Gastrocnemius medialis (tissue), 4 donors: ENCODE measurements at regions not wholly inside any gene's neighbourhood (a gene's known extent, or its start where the extent isn't known, plus 50 kb on each side); places are given as distances from the start of the nearest gene placed in this dataset.

ENCODE experiments used
- ATAC-seq, 2 donors: fragments of 150-250 bp; one replicate each; pipeline ENCODE4 v1.9.1; 2016
- DNase-seq, 2 donors: peaks; one replicate each; pipeline ENCODE4 v3.0.0-alpha.2; 2019
- H3K27ac ChIP-seq, 4 donors: fragments of 200-600 bp; sonication (generic); 1 replicate in 1 of 4; 2 replicates in 3 of 4; pipeline ENCODE4 v1.5.1; 2016 to 2018; ENCODE audit warnings: mild to moderate bottlenecking in 2 of 4, moderate library complexity in 1 of 4
- H3K27me3 ChIP-seq, 3 donors: fragments of 200-600 bp; sonication (generic) in 2 of 3; 1 replicate in 1 of 3; 2 replicates in 2 of 3; pipeline versions ENCODE4 v1.5.1 to v1.6.0; 2016 to 2019; ENCODE audit warnings: mild to moderate bottlenecking in 1 of 3, moderate library complexity in 1 of 3
- H3K36me3 ChIP-seq, 2 donors: fragments of 200-600 bp; sonication (generic) in 1 of 2; one replicate each; pipeline ENCODE4 v1.5.1; 2017 to 2018
- H3K4me1 ChIP-seq, 2 donors: fragments of 200-600 bp; sonication (generic) in 1 of 2; one replicate each; pipeline ENCODE4 v1.5.1; 2016 to 2017; ENCODE audit warnings: mild to moderate bottlenecking in 2 of 2
- H3K4me3 ChIP-seq, 4 donors: fragments of 200-600 bp; sonication (generic) in 3 of 4; 1 replicate in 1 of 4; 2 replicates in 3 of 4; pipeline ENCODE4 v1.5.1; 2016 to 2019; ENCODE audit warnings: mild to moderate bottlenecking in 2 of 4
- H3K9me3 ChIP-seq, 3 donors: fragments of 200-600 bp; sonication (generic) in 2 of 3; 1 replicate in 1 of 3; 2 replicates in 2 of 3; pipeline ENCODE4 v1.5.1; 2016 to 2019
- POLR2A ChIP-seq, 2 donors: fragments of 450-650 bp; IDR thresholded peaks; one replicate each; pipeline ENCODE4 v1.6.1; 2017; ENCODE audit warnings: antibody characterized with exemption in 2 of 2, mild to moderate bottlenecking in 2 of 2, moderate library complexity in 2 of 2
- in situ Hi-C, 4 donors: fragments of 200-750 bp; cut with MboI; loops; one replicate each; pipeline versions ENCODE4 v1.15.0 to v1.8.0; 2017; ENCODE audit warnings: low sequenced_read_pairs in 4 of 4
- intact Hi-C: fragments of 100-400 bp; cut with DNase I; formaldehyde crosslinking; loops from one replicate; pipeline ENCODE4 v1.15.1; 2023; ENCODE audit warnings: low total_unique reads
- TF ChIP-seq, protein P1 (sequence below), 5 experiments: fragments of 450-650 bp in 3 of 5; fragments of 200-600 bp in 2 of 5; sonication (generic) in 2 of 5; IDR thresholded peaks in 4 of 5; conservative IDR thresholded peaks in 1 of 5; 1 replicate in 4 of 5; 2 replicates in 1 of 5; pipeline ENCODE4 v1.5.1; 2016 to 2019; ENCODE audit warnings: antibody characterized with exemption in 5 of 5, mild to moderate bottlenecking in 3 of 5, moderate library complexity in 3 of 5

DNA sequence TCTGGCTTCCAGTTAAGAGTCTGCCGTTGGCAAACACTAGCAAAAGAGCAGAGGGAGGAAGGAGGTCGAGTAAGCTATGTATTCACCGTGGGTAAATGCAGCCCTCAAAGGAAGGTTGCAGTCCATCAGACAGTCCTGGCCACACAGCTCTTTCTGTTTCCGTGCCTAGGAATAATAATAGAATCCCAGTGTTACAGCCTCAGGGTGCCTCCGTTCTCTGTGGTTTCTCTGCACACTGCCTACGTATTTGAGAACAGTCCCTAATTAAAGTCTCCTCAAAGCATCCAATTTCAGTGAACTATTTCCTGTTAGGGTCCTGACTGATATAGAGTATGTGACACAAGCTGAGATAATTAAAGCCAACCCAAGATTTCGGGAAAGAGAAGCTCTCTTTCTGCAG lies 176.7 kb downstream of the GPAM start:
- intact Hi-C loops, result no loop called here
- H3K4me1 ChIP-seq, result no peaks in the 10 kb centered on the region

GRCh38 chr10:112022196-112022595 lies 161.4 kb downstream of the GPAM start:
- TF ChIP-seq POLR2A (IDR thresholded peaks at IDR 0.05), result no peak
- TF ChIP-seq, protein P1, sequence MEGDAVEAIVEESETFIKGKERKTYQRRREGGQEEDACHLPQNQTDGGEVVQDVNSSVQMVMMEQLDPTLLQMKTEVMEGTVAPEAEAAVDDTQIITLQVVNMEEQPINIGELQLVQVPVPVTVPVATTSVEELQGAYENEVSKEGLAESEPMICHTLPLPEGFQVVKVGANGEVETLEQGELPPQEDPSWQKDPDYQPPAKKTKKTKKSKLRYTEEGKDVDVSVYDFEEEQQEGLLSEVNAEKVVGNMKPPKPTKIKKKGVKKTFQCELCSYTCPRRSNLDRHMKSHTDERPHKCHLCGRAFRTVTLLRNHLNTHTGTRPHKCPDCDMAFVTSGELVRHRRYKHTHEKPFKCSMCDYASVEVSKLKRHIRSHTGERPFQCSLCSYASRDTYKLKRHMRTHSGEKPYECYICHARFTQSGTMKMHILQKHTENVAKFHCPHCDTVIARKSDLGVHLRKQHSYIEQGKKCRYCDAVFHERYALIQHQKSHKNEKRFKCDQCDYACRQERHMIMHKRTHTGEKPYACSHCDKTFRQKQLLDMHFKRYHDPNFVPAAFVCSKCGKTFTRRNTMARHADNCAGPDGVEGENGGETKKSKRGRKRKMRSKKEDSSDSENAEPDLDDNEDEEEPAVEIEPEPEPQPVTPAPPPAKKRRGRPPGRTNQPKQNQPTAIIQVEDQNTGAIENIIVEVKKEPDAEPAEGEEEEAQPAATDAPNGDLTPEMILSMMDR (IDR thresholded peaks at IDR 0.05 in 4 of 5, conservative IDR thresholded peaks at IDR 0.05 in 1 of 5), result no peak
- H3K9me3 ChIP-seq, result no peaks in the 10 kb centered on the region
- in situ Hi-C loops, result no loop called here
- no peak for DNase-seq
- H3K4me3 ChIP-seq, result no peak overlapping the region
- intact Hi-C loops, result no loop called here
- no peak overlapping the region for H3K27ac ChIP-seq
- H3K27me3 ChIP-seq, result no peaks in the 10 kb centered on the region
- no peak for ATAC-seq
- no peaks in the 10 kb centered on the region for H3K4me1 ChIP-seq
- H3K36me3 ChIP-seq, result no peaks in the 10 kb centered on the region

More for the DNA sequence above, 176.7 kb downstream of the GPAM start:
- no peak for DNase-seq
- ATAC-seq, result no peak
- Histone ChIP-seq H3K36me3 (no peaks in the 10 kb centered on the region), H3K27ac (no peak overlapping the region), H3K9me3 (no peaks in the 10 kb centered on the region), H3K27me3 (no peaks in the 10 kb centered on the region), H3K4me3 (no peak overlapping the region)
- TF ChIP-seq, protein P1 (IDR thresholded peaks at IDR 0.05 in 4 of 5, conservative IDR thresholded peaks at IDR 0.05 in 1 of 5), result no peak
- no peak for TF ChIP-seq POLR2A (IDR thresholded peaks at IDR 0.05)
- in situ Hi-C loops, result no loop called here

- intact Hi-C loops, result no loop called here
Measured at GRCh38 chr10:112024079-112024478, 159.5 kb downstream of the GPAM start.

GRCh38 chr10:112025228-112025627 lies 158.3 kb downstream of the GPAM start:
- ATAC-seq, result no peak
- peaks cover 0 to 4% (median 0%) of the 10 kb centered on the region in 3 donors for H3K9me3 ChIP-seq
- in situ Hi-C loops, result no loop called here

More at GRCh38 chr10:112024079-112024478, 159.5 kb downstream of the GPAM start:
- ATAC-seq (no peak), DNase-seq (no peak)
- Histone ChIP-seq H3K27me3 (no peaks in the 10 kb centered on the region), H3K27ac (no peak overlapping the region), H3K36me3 (no peaks in the 10 kb centered on the region), H3K4me1 (no peaks in the 10 kb centered on the region), H3K9me3 (no peaks in the 10 kb centered on the region), H3K4me3 (no peak overlapping the region)
- in situ Hi-C loops, result no loop called here
- TF ChIP-seq POLR2A (IDR thresholded peaks at IDR 0.05), result no peak
- TF ChIP-seq, protein P1 (IDR thresholded peaks at IDR 0.05 in 4 of 5, conservative IDR thresholded peaks at IDR 0.05 in 1 of 5), result no peak

More at GRCh38 chr10:112025228-112025627, 158.3 kb downstream of the GPAM start:
- no peaks in the 10 kb centered on the region for H3K36me3 ChIP-seq
- TF ChIP-seq POLR2A (IDR thresholded peaks at IDR 0.05), result no peak
- TF ChIP-seq, protein P1 (IDR thresholded peaks at IDR 0.05 in 4 of 5, conservative IDR thresholded peaks at IDR 0.05 in 1 of 5), result no peak
- intact Hi-C loops, result no loop called here
- H3K4me1 ChIP-seq, result no peaks in the 10 kb centered on the region
- no peaks in the 10 kb centered on the region for H3K27me3 ChIP-seq
- H3K27ac ChIP-seq, result no peak overlapping the region
- no peak for DNase-seq
- H3K4me3 ChIP-seq, result no peak overlapping the region
